DMS114 treated with DMSO at 0.1 percent for 48 hours (cell line): ENCODE measurements at regions not wholly inside any gene's neighbourhood (a gene's known extent, or its start where the extent isn't known, plus 50 kb on each side); places are given as distances from the start of the nearest gene placed in this dataset.
A peak's percentile ranks its signal among the peaks of the same experiment; 100 is the strongest.

Source experiments
- DNase-seq: peaks from one replicate; lab custom pipeline; 2025; ENCODE audit not compliant: unreplicated experiment; lab: John Stamatoyannopoulos, UW

DNA sequence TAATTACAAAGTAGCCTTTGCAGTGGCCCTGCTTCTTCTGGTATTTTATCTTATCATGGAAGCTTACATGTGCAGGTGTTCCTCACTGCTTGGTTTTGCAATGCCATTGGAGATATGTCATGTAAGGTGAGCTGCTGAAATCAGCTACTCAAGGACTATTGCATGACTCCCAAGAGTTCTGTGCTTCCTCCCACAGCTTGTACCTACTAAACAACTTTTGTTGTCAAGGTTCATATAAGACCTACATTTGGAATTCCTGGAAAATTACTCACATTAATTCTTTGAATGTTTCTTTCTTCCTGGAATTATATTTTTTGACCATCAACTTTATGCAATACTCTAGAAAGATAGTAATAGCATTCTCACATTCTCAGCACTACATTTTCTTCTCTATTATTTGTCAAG, 427.5 kb upstream of the HSF2 start:
- DNase-seq = no peak

GRCh38 chr6:121984956-121985355, 414.5 kb upstream of the HSF2 start:
- DNase-seq = no peak

DNA sequence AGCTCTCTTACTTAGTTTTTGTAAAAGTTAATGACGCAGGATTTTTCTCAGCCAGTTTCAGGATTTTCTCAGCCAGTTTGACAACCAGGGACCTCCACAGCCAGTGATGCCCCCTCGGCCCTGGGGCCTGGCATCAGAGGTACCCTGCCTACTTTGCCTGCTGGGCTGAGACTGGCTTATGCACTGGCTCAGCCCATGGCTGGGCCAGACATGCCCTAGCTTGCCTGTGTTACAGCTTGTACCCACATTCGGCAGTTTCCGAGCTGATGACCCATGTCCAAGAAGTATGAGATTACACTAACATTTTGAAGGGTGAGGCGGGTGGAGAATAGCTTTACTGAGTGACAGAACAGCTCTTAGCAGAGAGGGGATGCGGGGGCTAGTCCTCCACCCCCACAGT, 406.1 kb upstream of the HSF2 start:
- DNase-seq = no peak

GRCh38 chr6:121994919-121995318, 404.5 kb upstream of the HSF2 start:
- no peak for DNase-seq

DNA sequence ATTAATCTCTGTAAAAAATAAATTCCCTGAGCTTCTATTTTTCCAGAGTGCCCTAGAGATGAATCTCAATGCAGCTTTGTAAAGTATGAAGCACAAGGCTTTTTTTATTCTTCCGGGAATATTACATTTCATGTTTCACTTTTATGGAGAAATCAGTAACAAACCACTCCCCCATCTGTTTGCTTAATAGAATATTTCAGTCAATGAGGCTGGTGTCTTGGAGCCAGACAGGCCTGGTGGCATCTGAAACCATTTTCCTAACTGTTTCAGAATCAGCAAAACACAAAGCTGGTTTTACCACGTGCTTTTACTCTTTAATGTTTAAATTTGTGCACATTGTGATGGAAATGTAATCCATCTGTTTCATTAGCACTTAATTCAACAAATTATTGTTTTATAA, 400.8 kb upstream of the HSF2 start:
- DNase-seq = no peak

DNA sequence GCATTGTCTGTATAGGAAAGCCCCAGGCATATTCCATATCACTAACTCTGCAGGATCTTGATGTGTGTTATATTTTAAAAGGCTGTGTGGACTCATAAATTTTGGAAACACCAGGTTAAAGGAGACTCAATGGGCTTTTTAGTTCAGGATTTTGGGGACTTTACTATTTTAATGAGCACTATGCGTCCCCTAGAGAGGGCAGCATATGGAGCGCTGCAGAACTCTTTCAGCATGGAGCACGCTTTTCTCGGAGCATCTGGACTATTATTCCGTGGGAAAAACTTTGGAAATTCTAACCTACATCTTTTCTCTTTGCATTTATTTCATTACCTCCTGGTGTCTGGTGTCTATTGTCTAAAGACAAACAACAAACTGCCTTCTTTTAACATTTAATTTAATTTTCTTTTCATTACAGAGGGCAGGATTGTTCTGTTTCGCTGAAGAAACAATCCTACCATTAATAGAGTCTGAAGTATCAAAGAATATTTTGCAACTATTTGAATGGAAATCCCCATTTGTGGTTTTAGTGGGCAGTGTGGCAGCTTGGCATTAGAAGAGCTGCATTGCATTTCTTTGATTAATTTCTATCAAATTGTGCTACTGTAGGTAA, 399.9 kb upstream of the HSF2 start:
- no peak for DNase-seq

DNA sequence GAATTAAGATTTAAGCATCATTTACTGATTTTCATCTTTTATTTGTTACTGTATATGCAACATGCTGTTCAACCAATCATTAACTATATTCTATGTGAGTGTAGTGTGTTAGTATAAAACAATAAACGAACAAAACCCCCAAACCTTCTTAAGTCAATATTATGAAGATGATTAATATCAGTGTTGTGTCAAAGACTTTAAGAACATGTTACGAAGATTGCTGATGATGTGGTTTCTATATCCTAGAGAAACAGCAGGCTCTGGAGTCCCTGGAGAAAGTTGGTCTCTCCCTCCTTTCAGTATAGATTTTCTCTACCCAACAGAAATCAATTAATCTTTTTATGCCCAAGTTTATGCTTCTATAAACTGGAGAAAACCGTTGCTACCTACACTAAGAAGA, 393.8 kb upstream of the HSF2 start:
- no peak for DNase-seq

DNA sequence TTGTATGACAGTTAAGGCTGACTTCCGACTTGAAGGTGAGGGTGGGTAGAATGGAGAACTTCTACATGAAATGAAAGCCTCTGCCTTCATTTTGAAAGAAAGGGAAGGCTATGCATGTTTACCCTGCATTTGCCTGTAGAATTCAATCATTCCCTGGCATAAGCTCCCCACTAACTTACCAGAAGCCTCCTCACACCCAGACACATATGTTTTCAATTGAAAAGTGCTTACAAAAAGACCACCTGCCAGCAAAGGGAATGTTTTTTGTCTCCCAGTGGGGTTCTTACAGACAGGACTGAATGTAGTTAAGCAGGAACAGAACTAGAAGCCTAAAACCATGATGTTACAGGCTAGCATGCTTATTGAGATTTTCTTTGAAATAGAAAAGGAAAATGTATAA, 392.1 kb upstream of the HSF2 start:
- DNase-seq = no peak

DNA sequence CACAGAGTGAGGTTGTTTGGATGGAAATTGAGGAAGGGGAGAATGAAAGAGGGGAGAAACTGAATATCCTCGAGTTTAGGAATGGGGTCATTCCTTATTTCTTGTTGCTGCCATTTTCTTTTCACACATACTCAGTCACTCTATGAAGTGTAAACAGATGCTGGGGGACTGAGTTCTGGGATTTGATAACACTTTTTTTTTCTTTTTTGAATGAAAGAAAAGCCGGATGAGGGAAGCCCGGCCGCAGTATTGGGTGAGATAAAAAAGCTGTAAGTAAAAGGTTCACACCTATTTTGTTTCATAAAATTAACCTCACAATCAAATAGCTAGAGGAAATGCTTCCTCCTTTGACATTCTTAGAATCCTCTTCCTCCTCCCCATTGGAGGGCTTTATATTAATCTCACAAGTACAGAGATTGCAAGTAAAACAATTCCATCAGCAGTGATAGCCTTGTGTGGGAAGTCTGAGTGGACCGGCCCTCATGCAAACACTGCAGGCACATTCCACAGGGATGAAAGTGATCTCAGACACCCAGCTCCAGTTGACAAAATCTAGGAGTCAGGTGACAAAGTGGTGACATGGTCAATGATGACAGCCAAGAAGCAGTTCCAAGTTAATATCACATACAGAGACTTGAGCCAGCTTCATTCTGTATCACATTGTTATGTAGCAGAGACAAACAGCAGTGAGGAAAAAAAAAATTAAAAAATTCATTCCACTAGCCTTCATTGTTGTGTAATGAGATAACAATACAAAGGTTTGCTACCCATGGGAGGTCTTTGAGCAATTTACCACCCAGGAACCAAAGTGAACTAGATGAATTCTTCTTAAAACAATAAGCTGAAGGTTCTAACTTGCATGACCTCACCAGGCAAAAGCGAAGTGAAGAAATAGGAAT, 391.1 kb upstream of the HSF2 start:
- no peak for DNase-seq

- no peak for DNase-seq
These were observed 390.5 kb upstream of the HSF2 start for GRCh38 chr6:122009000-122009350.

DNA sequence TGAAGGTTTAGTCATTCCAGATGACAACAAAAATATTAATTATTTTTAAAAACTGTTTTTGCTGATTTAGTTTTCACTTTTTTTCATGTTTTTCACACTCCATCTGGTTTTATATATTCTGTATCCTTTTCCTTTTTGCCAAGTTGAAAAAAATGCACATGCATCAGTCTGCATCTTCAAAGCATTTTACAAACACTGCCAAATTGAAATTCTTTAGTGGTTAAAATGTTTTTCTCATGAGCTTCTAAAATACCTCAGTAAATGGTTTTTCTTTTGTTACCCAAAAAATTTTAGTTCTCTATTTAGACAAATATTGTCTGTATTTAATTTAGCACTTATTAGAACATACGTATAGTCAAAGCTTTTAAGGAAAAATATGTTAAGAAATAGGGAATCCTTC, 386.9 kb upstream of the HSF2 start:
- no peak for DNase-seq

DNA sequence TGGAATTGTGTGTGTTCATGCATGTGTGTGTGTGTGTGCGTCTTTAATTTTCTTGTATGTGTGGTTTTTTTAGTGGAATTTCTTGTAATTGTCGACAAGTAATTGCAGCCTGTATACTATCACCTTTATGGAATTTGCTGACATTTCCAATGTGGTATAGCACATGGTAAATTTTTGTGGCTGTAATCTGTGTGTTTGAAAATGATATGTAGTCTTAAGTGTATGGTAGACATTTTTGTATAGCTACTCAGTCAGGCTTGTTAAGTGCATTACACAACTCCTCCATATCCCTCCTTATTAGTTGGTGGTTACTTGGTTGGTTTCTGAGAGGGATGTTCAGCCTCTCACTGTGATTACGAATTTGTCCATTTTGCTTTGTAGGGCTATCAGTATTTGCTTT, 384.5 kb upstream of the HSF2 start:
- no peak for DNase-seq

- DNase-seq = no peak
These were observed 378.7 kb upstream of the HSF2 start for GRCh38 chr6:122020588-122021264.

DNA sequence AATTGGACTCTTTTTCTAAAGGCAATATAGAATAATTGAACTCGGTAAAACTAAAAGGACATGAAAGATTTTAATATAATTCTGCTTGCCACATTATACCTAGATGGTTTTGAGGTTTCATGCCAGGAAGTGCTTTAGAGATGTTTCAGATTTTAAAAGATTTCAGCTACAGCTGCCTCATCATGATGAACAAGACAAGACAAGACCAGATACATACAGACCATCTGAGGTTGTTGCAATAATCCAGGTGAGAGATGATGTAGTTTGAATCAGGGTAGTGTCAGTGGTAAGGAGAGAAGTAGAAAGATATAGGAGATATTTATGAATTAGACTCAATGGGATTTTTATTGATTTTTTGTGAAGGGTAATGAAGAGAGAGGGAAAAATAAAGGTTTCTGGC, 374.3 kb upstream of the HSF2 start:
- no peak for DNase-seq

DNA sequence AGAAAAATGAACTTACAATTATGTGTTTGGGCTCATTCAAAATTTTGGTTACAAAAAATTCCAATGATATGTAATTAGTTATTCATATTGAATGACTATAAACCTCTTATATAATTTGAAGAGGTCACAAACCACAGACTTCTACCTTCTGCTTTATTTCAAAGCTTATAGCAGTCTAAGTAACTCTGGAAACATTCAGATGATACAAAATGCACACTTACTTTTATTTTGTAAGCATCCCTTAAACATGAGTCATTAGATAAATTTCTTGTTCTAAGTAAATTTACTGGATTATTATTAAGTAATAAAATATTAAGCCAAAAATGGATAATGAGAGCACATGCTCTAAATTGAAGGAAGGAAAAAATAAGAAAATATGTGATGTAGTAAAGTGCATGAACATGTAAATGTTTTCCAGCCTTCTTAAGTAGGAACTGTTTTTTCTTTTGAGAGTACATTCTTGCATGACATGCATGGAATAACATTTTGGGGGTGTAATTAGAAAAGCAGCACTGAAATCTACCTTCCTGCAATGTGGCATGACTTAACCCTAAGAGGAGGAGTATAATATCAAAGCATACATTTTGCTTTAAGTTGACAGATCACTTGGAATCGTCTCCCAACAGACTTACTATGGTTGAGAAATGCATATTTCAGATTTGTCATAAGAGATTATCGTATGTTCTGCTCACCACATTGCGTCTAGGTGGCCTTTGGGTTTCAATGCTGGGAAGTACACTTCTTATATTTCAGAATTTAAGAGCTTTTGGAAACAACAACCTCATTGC, 372.7 kb upstream of the HSF2 start:
- DNase-seq = no peak

GRCh38 chr6:122028933-122029522, 370.4 kb upstream of the HSF2 start:
- no peak for DNase-seq

DNA sequence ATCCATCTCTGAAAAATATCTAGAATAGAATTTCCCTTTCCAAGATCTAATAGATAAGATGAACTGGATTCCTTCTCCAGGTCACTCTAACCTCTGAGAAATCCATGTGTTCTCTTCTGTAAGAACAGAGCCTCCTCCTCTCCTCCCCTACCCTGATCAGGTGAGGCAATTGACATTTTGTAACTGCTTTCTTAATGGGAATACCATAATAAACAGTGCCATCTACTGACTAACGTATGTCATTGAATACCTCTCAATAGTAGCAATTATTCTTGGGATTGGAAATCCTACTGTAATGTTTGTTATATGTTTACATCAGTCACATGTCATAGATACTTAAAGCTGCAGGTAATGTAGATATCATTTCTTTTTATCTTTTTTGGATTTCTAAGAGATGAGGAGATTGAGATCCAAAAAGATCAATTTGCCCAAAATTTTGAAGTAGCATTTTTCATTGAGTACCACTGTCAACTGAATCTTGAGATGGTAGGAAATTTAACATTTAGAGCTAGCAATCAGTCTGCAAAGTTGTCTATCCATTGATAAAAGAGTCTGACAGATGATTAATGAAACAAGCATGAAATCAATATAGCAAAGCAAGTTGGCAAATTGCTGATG, 365.8 kb upstream of the HSF2 start:
- DNase-seq = peak; percentile 80

DNA sequence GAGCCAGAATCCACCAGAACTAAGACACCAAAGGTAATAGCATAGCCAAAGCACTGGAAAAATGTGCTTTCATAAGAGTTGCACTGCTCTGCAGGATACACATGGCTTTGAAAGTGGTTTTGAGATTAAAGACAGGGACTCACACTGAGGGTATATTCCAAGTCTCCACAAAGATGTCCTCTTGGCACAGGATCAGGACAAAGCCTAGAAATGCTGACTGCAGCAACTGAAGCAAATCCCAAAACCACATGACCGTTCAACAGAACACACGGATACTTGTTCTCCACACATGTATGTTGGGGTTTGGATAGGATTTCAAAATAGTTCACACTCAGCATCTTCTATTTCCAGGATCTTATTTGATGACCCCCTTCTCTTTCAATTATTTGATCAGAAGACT, 364.3 kb upstream of the HSF2 start:
- DNase-seq = no peak

DNA sequence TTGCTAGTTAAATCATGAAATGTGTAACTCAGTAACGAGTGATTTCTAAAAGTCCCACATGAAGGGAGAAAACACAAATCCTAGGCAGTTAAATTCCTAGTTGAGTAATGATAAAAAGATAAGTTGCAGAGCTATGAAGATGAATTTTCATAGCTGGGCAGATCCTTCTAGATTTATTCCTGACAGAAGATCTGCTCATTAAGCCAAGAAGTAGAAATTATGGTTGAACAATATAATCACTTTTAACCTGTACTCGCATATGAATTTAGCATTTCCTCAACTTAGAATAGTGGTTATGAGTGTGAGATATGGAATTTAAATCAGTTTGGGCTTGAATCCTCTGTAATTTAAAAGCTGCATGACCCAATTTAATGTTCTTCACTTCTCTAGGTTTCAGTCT, 359.2 kb upstream of the HSF2 start:
- DNase-seq = no peak

- no peak for DNase-seq
These were observed 357.1 kb upstream of the HSF2 start for GRCh38 chr6:122042380-122042779.
